ENCODE measurements at regions not wholly inside any gene's neighbourhood (a gene's known extent, or its start where the extent isn't known, plus 50 kb on each side); places are given as distances from the start of the nearest gene placed in this dataset.
A peak's percentile ranks its signal among the peaks of the same experiment; 100 is the strongest.

- DNase-seq (ENCODE audit: low read depth in 2 of 2, low spot score in 1 of 2): no peak
Measured at GRCh38 chr12:13316587-13317246, 120.2 kb downstream of the EMP1 start.

- DNase-seq (ENCODE audit: low read depth in 2 of 2, low spot score in 1 of 2): no peak
Measured at GRCh38 chr12:13313886-13314285, 117.4 kb downstream of the EMP1 start.

GRCh38 chr12:13311551-13311950 lies 115.0 kb downstream of the EMP1 start:
- DNase-seq (ENCODE audit: low read depth in 2 of 2, low spot score in 1 of 2): no peak

GRCh38 chr12:13307143-13307816 lies 110.8 kb downstream of the EMP1 start:
- DNase-seq (ENCODE audit: low read depth in 2 of 2, low spot score in 1 of 2): no peak

- DNase-seq (ENCODE audit: low read depth in 2 of 2, low spot score in 1 of 2): no peak
Measured at GRCh38 chr12:13304924-13305323, 108.4 kb downstream of the EMP1 start.

- no peak for DNase-seq (ENCODE audit: low read depth in 2 of 2, low spot score in 1 of 2)
Measured at GRCh38 chr12:13299457-13299856, 102.9 kb downstream of the EMP1 start.

GRCh38 chr12:13293096-13293495 lies 96.6 kb downstream of the EMP1 start:
- no peak for DNase-seq (ENCODE audit: low read depth in 2 of 2, low spot score in 1 of 2)

- DNase-seq (ENCODE audit: low read depth in 2 of 2, low spot score in 1 of 2): no peak
Measured at GRCh38 chr12:13289653-13290289, 93.2 kb downstream of the EMP1 start.

- no peak for DNase-seq (ENCODE audit: low read depth in 2 of 2, low spot score in 1 of 2)
Measured at GRCh38 chr12:13288937-13289652, 92.6 kb downstream of the EMP1 start.

- DNase-seq (ENCODE audit: low read depth in 2 of 2, low spot score in 1 of 2): no peak
Measured at GRCh38 chr12:13288501-13288900, 92.0 kb downstream of the EMP1 start.

GRCh38 chr12:13283867-13284266 lies 87.3 kb downstream of the EMP1 start:
- DNase-seq (ENCODE audit: low read depth in 2 of 2, low spot score in 1 of 2): no peak

GRCh38 chr12:13282861-13283260 lies 86.3 kb downstream of the EMP1 start:
- DNase-seq (ENCODE audit: low read depth in 2 of 2, low spot score in 1 of 2): no peak

GRCh38 chr12:13278249-13278787 lies 81.8 kb downstream of the EMP1 start:
- DNase-seq (ENCODE audit: low read depth in 2 of 2, low spot score in 1 of 2): peak; percentile 22 to 38

GRCh38 chr12:13277293-13277692 lies 80.8 kb downstream of the EMP1 start:
- DNase-seq (ENCODE audit: low read depth in 2 of 2, low spot score in 1 of 2): no peak

- no peak for DNase-seq (ENCODE audit: low read depth in 2 of 2, low spot score in 1 of 2)
Measured at GRCh38 chr12:13275241-13276085, 78.9 kb downstream of the EMP1 start.

- no peak for DNase-seq (ENCODE audit: low read depth in 2 of 2, low spot score in 1 of 2)
Measured at GRCh38 chr12:13273850-13274249, 77.3 kb downstream of the EMP1 start.

GRCh38 chr12:13273097-13273496 lies 76.6 kb downstream of the EMP1 start:
- no peak for DNase-seq (ENCODE audit: low read depth in 2 of 2, low spot score in 1 of 2)

- DNase-seq (ENCODE audit: low read depth in 2 of 2, low spot score in 1 of 2): no peak
Measured at GRCh38 chr12:13270817-13271216, 74.3 kb downstream of the EMP1 start.

All from stimulated activated CD8-positive, alpha-beta memory T cell treated with anti-CD3 and anti-CD28 coated beads, Interleukin-4, amount 100 ng/mL, for 1 hour (primary cell).